OCI-LY7 (cell line): ENCODE measurements at regions not wholly inside any gene's neighbourhood (a gene's known extent, or its start where the extent isn't known, plus 50 kb on each side); places are given as distances from the start of the nearest gene placed in this dataset.

Source experiments
- BruUV-seq: library from RNA; stranded (reverse); fragments of 400-500 nt; replicated peaks from 2 replicates; lab custom pipeline; 2021; lab: Mats Ljungman, UMichigan
- CTCF ChIA-PET: fragments of 300-600 bp; sonication (Branson Sonifier 250); formaldehyde crosslinking; loops from one replicate; lab custom pipeline; 2022; ENCODE audit warnings: antibody characterized with exemption; ENCODE audit not compliant: unreplicated experiment; lab: Charles Lee
- POLR2A ChIA-PET: fragments of 300-600 bp; sonication (Branson Sonifier 250); formaldehyde crosslinking; loops from one replicate; lab custom pipeline; 2022; ENCODE audit warnings: antibody characterized with exemption; lab: Charles Lee
- DNase-seq: peaks from one replicate; pipeline ENCODE4 v3.0.0-alpha.2; 2015; ENCODE audit warnings: low spot score
- H2AFZ ChIP-seq: fragments of 200-600 bp; sonication (generic), shearing (Covaris generic); 2 replicates; pipeline ENCODE4 v1.6.1; 2014; ENCODE audit warnings: mild to moderate bottlenecking, antibody characterized with exemption, low read length, moderate library complexity
- H3K27ac ChIP-seq: fragments of 200-600 bp; sonication (generic); 2 replicates; pipeline ENCODE4 v1.5.1; 2014; ENCODE audit warnings: mixed run types, low read depth, mild to moderate bottlenecking, moderate library complexity, low read length, inconsistent platforms; ENCODE audit not compliant: poor library complexity, severe bottlenecking
- H3K36me3 ChIP-seq: fragments of 200-600 bp; sonication (generic); 2 replicates; pipeline ENCODE4 v1.6.1; 2014; ENCODE audit warnings: mild to moderate bottlenecking, antibody characterized with exemption, low read length, moderate library complexity, mixed read lengths; ENCODE audit not compliant: insufficient read depth
- H3K4me1 ChIP-seq: fragments of 200-600 bp; sonication (generic); 2 replicates; pipeline ENCODE4 v1.5.1; 2014; ENCODE audit warnings: mild to moderate bottlenecking, low read length; ENCODE audit not compliant: insufficient read depth, poor library complexity, severe bottlenecking
- H3K4me2 ChIP-seq: fragments of 200-600 bp; sonication (generic); 2 replicates; pipeline ENCODE4 v1.6.1; 2014; ENCODE audit warnings: mild to moderate bottlenecking, low read length
- H3K4me3 ChIP-seq: fragments of 200-600 bp; sonication (generic); 2 replicates; pipeline ENCODE4 v1.5.1; 2014; ENCODE audit warnings: mild to moderate bottlenecking, low read depth, low read length; ENCODE audit not compliant: poor library complexity, severe bottlenecking
- H3K79me2 ChIP-seq: fragments of 200-600 bp; sonication (generic); 2 replicates; pipeline ENCODE4 v1.6.1; 2016; ENCODE audit warnings: low read depth, mild to moderate bottlenecking, low read length, moderate library complexity, mixed read lengths; ENCODE audit not compliant: insufficient read depth
- H3K9me2 ChIP-seq: fragments of 200-600 bp; sonication (generic); 2 replicates; pipeline ENCODE4 v1.6.1; 2016; ENCODE audit warnings: mild to moderate bottlenecking, low read length, mixed read lengths; ENCODE audit not compliant: insufficient read depth
- H3K9me3 ChIP-seq: fragments of 200-600 bp; sonication (generic); 2 replicates; pipeline ENCODE4 v1.6.1; 2014; ENCODE audit warnings: mild to moderate bottlenecking, mixed run types, low read length, mixed read lengths
- H4K20me1 ChIP-seq: fragments of 200-600 bp; sonication (generic); 2 replicates; pipeline ENCODE4 v1.6.1; 2014; ENCODE audit warnings: mild to moderate bottlenecking, antibody characterized with exemption, low read length, moderate library complexity, mixed read lengths; ENCODE audit not compliant: insufficient read depth
- EZH2phosphoT487 ChIP-seq: fragments of 200-600 bp; sonication (generic); IDR thresholded peaks from 2 replicates; pipeline ENCODE4 v1.6.1; 2018; ENCODE audit warnings: low read depth, borderline replicate concordance, mild to moderate bottlenecking, mixed run types, antibody characterized with exemption, low read length, moderate library complexity, mixed read lengths
- intact Hi-C: fragments of 100-400 bp; cut with micrococcal nuclease; formaldehyde crosslinking; loops from one replicate; pipeline ENCODE4 v1.10.0; 2022; ENCODE audit not compliant: unreplicated experiment
- TF ChIP-seq, protein P1 (sequence below): fragments of 200-600 bp; sonication (generic); conservative IDR thresholded peaks from 2 replicates; pipeline ENCODE4 v1.5.1; 2014; ENCODE audit warnings: mild to moderate bottlenecking, antibody characterized with exemption, low read length, moderate library complexity, mixed read lengths

- no TSS peak for BruUV-seq
- CTCF ChIA-PET = no interaction called here
- intact Hi-C loops = no loop called here
Measured at GRCh38 chr13:88456151-88456550, 785.0 kb downstream of the SLITRK5 start.

GRCh38 chr13:88459331-88459730, 788.2 kb downstream of the SLITRK5 start:
- H3K79me2 ChIP-seq = no peaks in the 10 kb centered on the region
- no peaks in the 10 kb centered on the region for H3K9me3 ChIP-seq
- intact Hi-C loops = no loop called here
- H3K4me3 ChIP-seq = no peak overlapping the region
- ChIA-PET CTCF (no interaction called here), POLR2A (no interaction called here)
- H2AFZ ChIP-seq = no peak overlapping the region
- no TSS peak for BruUV-seq
- H3K4me2 ChIP-seq = no peak overlapping the region
- TF ChIP-seq, protein P1, sequence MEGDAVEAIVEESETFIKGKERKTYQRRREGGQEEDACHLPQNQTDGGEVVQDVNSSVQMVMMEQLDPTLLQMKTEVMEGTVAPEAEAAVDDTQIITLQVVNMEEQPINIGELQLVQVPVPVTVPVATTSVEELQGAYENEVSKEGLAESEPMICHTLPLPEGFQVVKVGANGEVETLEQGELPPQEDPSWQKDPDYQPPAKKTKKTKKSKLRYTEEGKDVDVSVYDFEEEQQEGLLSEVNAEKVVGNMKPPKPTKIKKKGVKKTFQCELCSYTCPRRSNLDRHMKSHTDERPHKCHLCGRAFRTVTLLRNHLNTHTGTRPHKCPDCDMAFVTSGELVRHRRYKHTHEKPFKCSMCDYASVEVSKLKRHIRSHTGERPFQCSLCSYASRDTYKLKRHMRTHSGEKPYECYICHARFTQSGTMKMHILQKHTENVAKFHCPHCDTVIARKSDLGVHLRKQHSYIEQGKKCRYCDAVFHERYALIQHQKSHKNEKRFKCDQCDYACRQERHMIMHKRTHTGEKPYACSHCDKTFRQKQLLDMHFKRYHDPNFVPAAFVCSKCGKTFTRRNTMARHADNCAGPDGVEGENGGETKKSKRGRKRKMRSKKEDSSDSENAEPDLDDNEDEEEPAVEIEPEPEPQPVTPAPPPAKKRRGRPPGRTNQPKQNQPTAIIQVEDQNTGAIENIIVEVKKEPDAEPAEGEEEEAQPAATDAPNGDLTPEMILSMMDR = no peak
- no peak for TF ChIP-seq EZH2phosphoT487
- H3K4me1 ChIP-seq = no peaks in the 10 kb centered on the region
- H3K27ac ChIP-seq = no peak overlapping the region
- no peaks in the 10 kb centered on the region for H3K9me2 ChIP-seq
- no peaks in the 10 kb centered on the region for H3K36me3 ChIP-seq
- no peaks in the 10 kb centered on the region for H4K20me1 ChIP-seq
- no peak for DNase-seq

More at GRCh38 chr13:88456151-88456550, 785.0 kb downstream of the SLITRK5 start:
- Histone ChIP-seq H3K27ac (no peak overlapping the region), H3K4me2 (no peak overlapping the region), H3K79me2 (no peaks in the 10 kb centered on the region), H3K4me1 (no peaks in the 10 kb centered on the region), H4K20me1 (no peaks in the 10 kb centered on the region), H3K9me3 (no peaks in the 10 kb centered on the region), H3K36me3 (no peaks in the 10 kb centered on the region), H3K4me3 (no peak overlapping the region), H2AFZ (no peak overlapping the region), H3K9me2 (no peaks in the 10 kb centered on the region)
- no peak for DNase-seq
- POLR2A ChIA-PET = interaction anchor here (0.6 kb wide), 1 partner anchor 654 kb away, joined by 3 read pairs; no protein-coding TSS in a partner anchor
- TF ChIP-seq, protein P1 = no peak
- TF ChIP-seq EZH2phosphoT487 = no peak

DNA sequence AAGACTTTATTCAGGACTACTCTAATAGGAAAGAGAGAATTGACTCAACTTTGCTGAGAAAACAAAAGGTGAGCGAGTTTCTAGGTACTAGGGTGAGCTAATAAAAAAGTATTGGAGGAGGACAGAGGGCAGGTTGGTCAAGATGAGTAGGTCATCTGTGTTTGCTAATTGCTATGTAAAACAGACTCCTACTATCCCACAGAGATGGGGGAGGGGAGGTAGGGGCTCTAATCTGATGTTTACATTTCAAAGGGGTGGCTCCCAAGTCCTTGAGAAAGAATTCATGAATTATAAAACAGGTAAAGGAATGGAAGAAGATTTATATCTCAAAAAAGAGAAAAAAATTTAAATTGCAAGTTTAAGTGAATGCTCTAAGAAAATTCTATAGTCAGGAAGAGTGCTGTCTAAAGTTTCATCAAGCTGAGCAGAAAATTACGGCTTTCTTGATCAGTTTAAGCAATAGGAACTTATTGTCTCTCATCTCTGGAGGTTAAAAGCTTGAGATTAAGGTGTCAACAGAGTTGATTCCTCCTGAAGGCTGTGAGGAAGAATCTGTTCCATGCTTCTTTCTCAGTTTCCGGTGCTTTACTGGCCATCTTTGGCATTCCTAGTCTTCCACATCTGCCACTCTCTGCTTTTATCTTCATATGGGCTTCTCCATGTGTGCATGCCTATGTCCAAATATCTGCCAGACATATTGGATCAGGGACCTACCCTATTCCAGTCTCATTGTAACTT, 790.3 kb downstream of the SLITRK5 start:
- Histone ChIP-seq H3K79me2 (no peaks in the 10 kb centered on the region), H2AFZ (no peak overlapping the region), H3K4me1 (no peaks in the 10 kb centered on the region), H3K27ac (no peak overlapping the region), H3K36me3 (no peaks in the 10 kb centered on the region), H3K9me2 (no peaks in the 10 kb centered on the region), H3K4me3 (no peak overlapping the region), H3K9me3 (no peaks in the 10 kb centered on the region), H3K4me2 (no peak overlapping the region), H4K20me1 (no peaks in the 10 kb centered on the region)
- BruUV-seq = no TSS peak
- TF ChIP-seq EZH2phosphoT487 = no peak
- ChIA-PET POLR2A (interaction anchor here (1.3 kb wide), 1 partner anchor 8 kb away, joined by 3 read pairs; no protein-coding TSS in a partner anchor), CTCF (no interaction called here)
- no peak for DNase-seq
- intact Hi-C loops = no loop called here
